Trophoblast cell (in vitro differentiated cells and primary cell): ENCODE measurements at regions not wholly inside any gene's neighbourhood (a gene's known extent, or its start where the extent isn't known, plus 50 kb on each side); places are given as distances from the start of the nearest gene placed in this dataset.

Experiments used
- DNase-seq, 2 donors: peaks; one replicate each; pipeline ENCODE4 v3.0.0-alpha.2; 2016
- H2AFZ ChIP-seq: 2 replicates; pipeline ENCODE4 v1.6.1; 2013; ENCODE audit warnings: low read length, moderate library complexity, mild to moderate bottlenecking; ENCODE audit not compliant: insufficient read depth, poor library complexity
- H2AK5ac ChIP-seq: 2 replicates; pipeline ENCODE4 v1.6.1; 2013; ENCODE audit warnings: mild to moderate bottlenecking, low read length
- H2BK120ac ChIP-seq: 2 replicates; pipeline ENCODE4 v1.6.1; 2013; ENCODE audit warnings: low read length, mild to moderate bottlenecking, moderate library complexity; ENCODE audit not compliant: insufficient read depth, poor library complexity
- H2BK12ac ChIP-seq: 2 replicates; pipeline ENCODE4 v1.6.1; 2013; ENCODE audit warnings: mild to moderate bottlenecking, low read length, moderate library complexity
- H2BK5ac ChIP-seq: 2 replicates; pipeline ENCODE4 v1.6.1; 2013; ENCODE audit warnings: low read length, low read depth, moderate library complexity, mild to moderate bottlenecking; ENCODE audit not compliant: poor library complexity
- H3K14ac ChIP-seq: 2 replicates; pipeline ENCODE4 v1.6.1; 2013; ENCODE audit warnings: mild to moderate bottlenecking, low read length
- H3K18ac ChIP-seq: 2 replicates; pipeline ENCODE4 v1.6.1; 2013; ENCODE audit warnings: mild to moderate bottlenecking, low read length
- H3K23ac ChIP-seq: 2 replicates; pipeline ENCODE4 v1.6.1; 2013; ENCODE audit warnings: low read length
- H3K27ac ChIP-seq: 2 replicates; pipeline ENCODE4 v1.5.1; 2013; ENCODE audit warnings: low read depth, mild to moderate bottlenecking, inconsistent platforms, low read length, moderate library complexity
- H3K27me3 ChIP-seq: 2 replicates; pipeline ENCODE4 v1.6.1; 2013; ENCODE audit warnings: inconsistent platforms, mild to moderate bottlenecking, low read length, moderate library complexity; ENCODE audit not compliant: insufficient read depth
- H3K36me3 ChIP-seq, 2 experiments: 1 replicate in 1 of 2; 2 replicates in 1 of 2; pipeline ENCODE4 v1.6.1; 2013; ENCODE audit warnings: low read length in 2 of 2, mild to moderate bottlenecking in 2 of 2, moderate library complexity in 1 of 2; ENCODE audit not compliant: insufficient read depth in 2 of 2, control insufficient read depth in 1 of 2
- H3K4ac ChIP-seq: 2 replicates; pipeline ENCODE4 v1.6.1; 2013; ENCODE audit warnings: low read depth, mild to moderate bottlenecking, low read length, moderate library complexity
- H3K4me1 ChIP-seq, 2 experiments: 1 replicate in 1 of 2; 2 replicates in 1 of 2; pipeline ENCODE4 v1.6.1; 2013; ENCODE audit warnings: low read length in 2 of 2, mild to moderate bottlenecking in 2 of 2, moderate library complexity in 1 of 2; ENCODE audit not compliant: insufficient read depth in 2 of 2, control insufficient read depth in 1 of 2
- H3K4me2 ChIP-seq: 2 replicates; pipeline ENCODE4 v1.6.1; 2013; ENCODE audit warnings: inconsistent platforms, mild to moderate bottlenecking, low read length, moderate library complexity
- H3K4me3 ChIP-seq: 2 replicates; pipeline ENCODE4 v1.5.1; 2013; ENCODE audit warnings: mild to moderate bottlenecking, low read depth, low read length, inconsistent platforms
- H3K79me1 ChIP-seq: one replicate; pipeline ENCODE4 v1.6.1; 2013; ENCODE audit warnings: low read length
- H3K79me2 ChIP-seq: 2 replicates; pipeline ENCODE4 v1.6.1; 2013; ENCODE audit warnings: low read length, mild to moderate bottlenecking; ENCODE audit not compliant: control insufficient read depth, insufficient read depth, poor library complexity
- H3K9ac ChIP-seq: 2 replicates; pipeline ENCODE4 v1.6.1; 2013; ENCODE audit warnings: mild to moderate bottlenecking, low read length
- H3K9me3 ChIP-seq: 2 replicates; pipeline ENCODE4 v1.6.1; 2013; ENCODE audit warnings: low read depth, mild to moderate bottlenecking, control low read depth, inconsistent platforms, low read length; ENCODE audit not compliant: insufficient read depth
- H4K12ac ChIP-seq: 2 replicates; pipeline ENCODE4 v1.6.1; 2013; ENCODE audit warnings: low read depth, mild to moderate bottlenecking, low read length, moderate library complexity
- H4K8ac ChIP-seq: 2 replicates; pipeline ENCODE4 v1.6.1; 2013; ENCODE audit warnings: low read depth, mild to moderate bottlenecking, low read length, moderate library complexity
- H4K91ac ChIP-seq: one replicate; pipeline ENCODE4 v1.6.1; 2013; ENCODE audit warnings: low read depth, mild to moderate bottlenecking, low read length, moderate library complexity
- WGBS: extraction: QIAGEN DNeasy Blood & Tissue Kit; methylation state at CpG from one replicate; pipeline ENCODE4 v1.1.7; 2013; ENCODE audit warnings: missing lambda C conversion rate; ENCODE audit not compliant: insufficient read length, insufficient coverage; ENCODE audit errors: extremely low coverage; 5-methylcytosine and 5-hydroxymethylcytosine counted together

- H2BK12ac ChIP-seq, result no peak overlapping the region
- no peak overlapping the region for H3K23ac ChIP-seq
- no peak overlapping the region for H2BK5ac ChIP-seq
- H2BK120ac ChIP-seq, result no peak overlapping the region
- no peak overlapping the region for H4K12ac ChIP-seq
- H3K4ac ChIP-seq, result no peak overlapping the region
- no peaks in the 10 kb centered on the region for H3K4me1 ChIP-seq
- no peak overlapping the region for H3K4me3 ChIP-seq
- no peaks in the 10 kb centered on the region for H3K9me3 ChIP-seq
- H3K36me3 ChIP-seq, result no peaks in the 10 kb centered on the region
- H3K79me2 ChIP-seq, result no peaks in the 10 kb centered on the region
- WGBS, result no CpG with 5 or more reads among the region's 4 CpGs
- no peak overlapping the region for H2AK5ac ChIP-seq
- no peak overlapping the region for H3K18ac ChIP-seq
- H3K14ac ChIP-seq, result no peak overlapping the region
- no peak overlapping the region for H2AFZ ChIP-seq
- no peaks in the 10 kb centered on the region for H3K79me1 ChIP-seq
- H3K27me3 ChIP-seq, result no peaks in the 10 kb centered on the region
- H4K8ac ChIP-seq, result no peak overlapping the region
- no peak overlapping the region for H4K91ac ChIP-seq
- H3K9ac ChIP-seq, result no peak overlapping the region
- DNase-seq, result no peak
- H3K27ac ChIP-seq, result no peak overlapping the region
- H3K4me2 ChIP-seq, result no peak overlapping the region
Measured at GRCh38 chr14:79997509-79998208, 213.6 kb downstream of the DIO2 start.

- Histone ChIP-seq H2AK5ac (no peak overlapping the region), H3K36me3 (no peaks in the 10 kb centered on the region), H3K4me1 (no peaks in the 10 kb centered on the region), H4K91ac (no peak overlapping the region), H3K4me2 (no peak overlapping the region), H3K4ac (no peak overlapping the region), H3K14ac (no peak overlapping the region), H3K18ac (no peak overlapping the region), H3K4me3 (no peak overlapping the region), H3K27ac (no peak overlapping the region), H2AFZ (no peak overlapping the region), H2BK12ac (no peak overlapping the region), H3K9me3 (no peaks in the 10 kb centered on the region), H4K8ac (no peak overlapping the region), H3K79me2 (no peaks in the 10 kb centered on the region), H2BK5ac (no peak overlapping the region), H3K23ac (no peak overlapping the region), H3K27me3 (no peaks in the 10 kb centered on the region), H4K12ac (no peak overlapping the region), H2BK120ac (no peak overlapping the region), H3K9ac (no peak overlapping the region), H3K79me1 (no peaks in the 10 kb centered on the region)
- WGBS, result no CpG with 5 or more reads among the region's 4 CpGs
- no peak for DNase-seq
Measured at GRCh38 chr14:79992407-79993198, 218.7 kb downstream of the DIO2 start.

- no CpG with 5 or more reads among the region's 3 CpGs for WGBS
- no peak overlapping the region for H2AK5ac ChIP-seq
- DNase-seq, result no peak
Measured at GRCh38 chr14:79991866-79992265, 219.4 kb downstream of the DIO2 start.

GRCh38 chr14:79989990-79990389, 221.3 kb downstream of the DIO2 start:
- DNase-seq, result no peak
- Histone ChIP-seq H3K23ac (no peak overlapping the region), H3K79me1 (no peaks in the 10 kb centered on the region), H4K91ac (no peak overlapping the region), H3K14ac (no peak overlapping the region), H3K9ac (no peak overlapping the region), H3K79me2 (no peaks in the 10 kb centered on the region), H3K4me1 (no peaks in the 10 kb centered on the region), H3K27me3 (no peaks in the 10 kb centered on the region), H4K8ac (no peak overlapping the region), H2BK5ac (no peak overlapping the region), H4K12ac (no peak overlapping the region), H2BK120ac (no peak overlapping the region), H3K4me2 (no peak overlapping the region), H3K4ac (no peak overlapping the region), H3K9me3 (no peaks in the 10 kb centered on the region), H3K4me3 (no peak overlapping the region), H2AK5ac (no peak overlapping the region), H2AFZ (no peak overlapping the region), H3K27ac (no peak overlapping the region), H3K18ac (no peak overlapping the region), H2BK12ac (no peak overlapping the region), H3K36me3 (no peaks in the 10 kb centered on the region)
- no CpG with 5 or more reads among the region's 2 CpGs for WGBS

More at GRCh38 chr14:79991866-79992265, 219.4 kb downstream of the DIO2 start:
- Histone ChIP-seq H3K23ac (no peak overlapping the region), H2AFZ (no peak overlapping the region), H3K4me1 (no peaks in the 10 kb centered on the region), H3K9ac (no peak overlapping the region), H3K4me2 (no peak overlapping the region), H3K14ac (no peak overlapping the region), H4K91ac (no peak overlapping the region), H3K27me3 (no peaks in the 10 kb centered on the region), H3K4ac (no peak overlapping the region), H3K9me3 (no peaks in the 10 kb centered on the region), H3K79me2 (no peaks in the 10 kb centered on the region), H3K27ac (no peak overlapping the region), H3K79me1 (no peaks in the 10 kb centered on the region), H2BK5ac (no peak overlapping the region), H4K8ac (no peak overlapping the region), H2BK12ac (no peak overlapping the region), H2BK120ac (no peak overlapping the region), H4K12ac (no peak overlapping the region), H3K4me3 (no peak overlapping the region), H3K18ac (no peak overlapping the region), H3K36me3 (no peaks in the 10 kb centered on the region)
